Ovary (tissue), 7 donors: ENCODE measurements at regions not wholly inside any gene's neighbourhood (a gene's known extent, or its start where the extent isn't known, plus 50 kb on each side); places are given as distances from the start of the nearest gene placed in this dataset.

Source experiments
- DNase-seq, 5 donors: peaks; one replicate each; pipeline ENCODE4 v3.0.0-alpha.2; 2019 to 2020
- H3K27ac ChIP-seq, 2 donors: fragments of 200-600 bp; one replicate each; pipeline versions ENCODE4 v1.5.1 to v1.8.0; 2019 to 2022
- H3K27me3 ChIP-seq: fragments of 200-600 bp; one replicate; pipeline ENCODE4 v1.8.0; 2022
- H3K36me3 ChIP-seq: fragments of 200-600 bp; sonication (generic); one replicate; pipeline ENCODE4 v1.5.1; 2019
- H3K4me1 ChIP-seq: one replicate; pipeline ENCODE4 v1.8.1; 2013; ENCODE audit warnings: mild to moderate bottlenecking, moderate library complexity; ENCODE audit not compliant: insufficient read depth
- H3K4me3 ChIP-seq: fragments of 200-600 bp; sonication (generic); one replicate; pipeline ENCODE4 v1.5.1; 2017
- H3K9me3 ChIP-seq, 2 donors: fragments of 200-600 bp in 1 of 2; sonication (generic) in 1 of 2; one replicate each; pipeline versions ENCODE4 v1.5.1 to v1.8.1; 2013 to 2019; ENCODE audit warnings: mild to moderate bottlenecking in 1 of 2, moderate library complexity in 1 of 2
- EP300 ChIP-seq: sonication (generic); formaldehyde crosslinking; IDR thresholded peaks from one replicate; pipeline ENCODE4 v1.6.1; 2017; ENCODE audit warnings: antibody characterized with exemption
- POLR2A ChIP-seq: fragments of 450-650 bp; IDR thresholded peaks from one replicate; pipeline ENCODE4 v1.6.1; 2017; ENCODE audit warnings: antibody characterized with exemption, mild to moderate bottlenecking, moderate library complexity
- WGBS, 3 donors: extraction: QIAGEN DNeasy Blood & Tissue Kit in 1 of 3; methylation state at CpG; one replicate each; pipeline versions ENCODE4 v1.1.5 to v1.1.7; 2013 to 2017; 5-methylcytosine and 5-hydroxymethylcytosine counted together
- intact Hi-C, 4 donors: fragments of 100-400 bp; cut with DNase I; formaldehyde crosslinking; loops; one replicate each; pipeline versions ENCODE4 v1.11.0 to v1.15.1; 2022 to 2023
- TF ChIP-seq, protein P1 (sequence below), 3 donors: fragments of 450-650 bp in 2 of 3; fragments of 200-600 bp in 1 of 3; IDR thresholded peaks; one replicate each; pipeline versions ENCODE4 v1.5.1 to v1.8.0; 2016 to 2022; ENCODE audit warnings: antibody characterized with exemption in 3 of 3, mild to moderate bottlenecking in 1 of 3
- donor health status: DM: no; HTN: no; CAD: no; lungs with moderate emphysema.
- donor health status: DM: no; HTN: no; CAD: no.
- donor health status: Bipolar disorder and iron deficiency.
- donor health status: DM: no; HTN: no; CAD: no.
- donor health status: DM: yes; HTN: yes; CAD: no.

GRCh38 chr2:134193006-134193405, 60.9 kb upstream of the MGAT5 start:
- DNase-seq: no peak
- no peaks in the 10 kb centered on the region for H3K9me3 ChIP-seq
- H3K27ac ChIP-seq: no peak overlapping the region
- H3K4me3 ChIP-seq: no peak overlapping the region
- intact Hi-C loops: no loop called here
- no peak for TF ChIP-seq POLR2A
- TF ChIP-seq, protein P1, sequence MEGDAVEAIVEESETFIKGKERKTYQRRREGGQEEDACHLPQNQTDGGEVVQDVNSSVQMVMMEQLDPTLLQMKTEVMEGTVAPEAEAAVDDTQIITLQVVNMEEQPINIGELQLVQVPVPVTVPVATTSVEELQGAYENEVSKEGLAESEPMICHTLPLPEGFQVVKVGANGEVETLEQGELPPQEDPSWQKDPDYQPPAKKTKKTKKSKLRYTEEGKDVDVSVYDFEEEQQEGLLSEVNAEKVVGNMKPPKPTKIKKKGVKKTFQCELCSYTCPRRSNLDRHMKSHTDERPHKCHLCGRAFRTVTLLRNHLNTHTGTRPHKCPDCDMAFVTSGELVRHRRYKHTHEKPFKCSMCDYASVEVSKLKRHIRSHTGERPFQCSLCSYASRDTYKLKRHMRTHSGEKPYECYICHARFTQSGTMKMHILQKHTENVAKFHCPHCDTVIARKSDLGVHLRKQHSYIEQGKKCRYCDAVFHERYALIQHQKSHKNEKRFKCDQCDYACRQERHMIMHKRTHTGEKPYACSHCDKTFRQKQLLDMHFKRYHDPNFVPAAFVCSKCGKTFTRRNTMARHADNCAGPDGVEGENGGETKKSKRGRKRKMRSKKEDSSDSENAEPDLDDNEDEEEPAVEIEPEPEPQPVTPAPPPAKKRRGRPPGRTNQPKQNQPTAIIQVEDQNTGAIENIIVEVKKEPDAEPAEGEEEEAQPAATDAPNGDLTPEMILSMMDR (IDR thresholded peaks at IDR 0.05): no peak
- no peak for TF ChIP-seq EP300
- H3K27me3 ChIP-seq: no peaks in the 10 kb centered on the region
- H3K36me3 ChIP-seq: no peaks in the 10 kb centered on the region
- WGBS, 3 donors: 29 to 44% (median 42%) methylated on average over 1 of the region's 1 CpG
- peaks cover 11% of the 10 kb centered on the region for H3K4me1 ChIP-seq

GRCh38 chr2:134194519-134194918, 59.4 kb upstream of the MGAT5 start:
- Histone ChIP-seq H3K27ac (no peak overlapping the region), H3K4me1 (peaks cover 11% of the 10 kb centered on the region), H3K27me3 (no peaks in the 10 kb centered on the region), H3K36me3 (no peaks in the 10 kb centered on the region), H3K4me3 (no peak overlapping the region), H3K9me3 (no peaks in the 10 kb centered on the region)
- intact Hi-C loops: no loop called here
- TF ChIP-seq, protein P1 (IDR thresholded peaks at IDR 0.05): no peak
- TF ChIP-seq POLR2A (no peak), EP300 (no peak)
- DNase-seq: no peak
- 80 to 91% (median 90%) methylated on average over 5 of the region's 5 CpGs for WGBS, 3 donors

DNA sequence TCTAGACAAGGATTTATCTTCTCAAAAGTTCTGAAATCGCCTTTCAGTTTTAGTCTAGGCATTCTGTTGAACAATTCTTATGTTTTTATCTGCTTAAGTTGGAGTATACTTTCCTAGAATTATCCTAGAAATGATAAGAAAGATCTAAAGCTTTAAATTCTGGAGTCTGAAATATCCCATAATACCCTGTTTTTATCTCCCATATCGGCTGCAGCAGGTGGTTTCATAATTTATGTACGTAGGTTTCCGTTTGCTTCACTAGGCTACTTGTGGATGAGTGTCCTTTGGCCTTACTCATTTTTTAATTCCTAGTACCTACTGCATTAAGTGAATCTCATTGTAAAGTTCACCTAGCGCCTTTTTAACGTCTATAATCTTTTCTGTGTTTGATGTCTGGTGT, 58.5 kb upstream of the MGAT5 start:
- intact Hi-C loops: no loop called here
- no peak for DNase-seq
- 93 to 95% (median 93%) methylated on average over 6 of the region's 6 CpGs for WGBS, 3 donors
- no peaks in the 10 kb centered on the region for H3K27me3 ChIP-seq
- no peak overlapping the region for H3K4me3 ChIP-seq
- no peaks in the 10 kb centered on the region for H3K36me3 ChIP-seq
- H3K27ac ChIP-seq: no peak overlapping the region
- TF ChIP-seq EP300: no peak
- no peaks in the 10 kb centered on the region for H3K9me3 ChIP-seq
- peaks cover 10% of the 10 kb centered on the region for H3K4me1 ChIP-seq

DNA sequence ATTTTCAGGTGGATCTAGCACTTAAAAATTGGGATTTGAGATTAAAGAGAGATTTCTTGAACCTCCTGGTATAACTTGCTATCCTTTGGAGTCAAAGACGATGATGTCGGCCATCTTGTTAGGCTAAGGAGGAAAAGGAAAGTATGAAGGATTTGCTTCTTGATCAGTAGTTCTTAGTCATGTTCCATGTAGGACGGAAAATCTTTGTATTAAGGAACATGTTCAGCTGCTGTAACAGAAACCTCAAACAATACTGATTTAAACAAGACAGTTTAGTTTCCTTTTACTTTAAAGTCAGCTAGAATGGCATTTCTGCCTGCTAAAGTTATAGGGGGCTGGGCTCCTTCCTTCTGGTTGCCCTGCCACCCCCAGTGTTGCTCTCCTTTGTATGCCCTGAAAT, 56.4 kb upstream of the MGAT5 start:
- no peak for TF ChIP-seq POLR2A
- TF ChIP-seq EP300: no peak
- TF ChIP-seq, protein P1 (IDR thresholded peaks at IDR 0.05): no peak
- H3K27me3 ChIP-seq: no peaks in the 10 kb centered on the region
- DNase-seq: no peak
- no peak overlapping the region for H3K27ac ChIP-seq
- H3K36me3 ChIP-seq: no peaks in the 10 kb centered on the region
- H3K9me3 ChIP-seq: no peaks in the 10 kb centered on the region
- no peak overlapping the region for H3K4me3 ChIP-seq
- H3K4me1 ChIP-seq: peaks cover 11% of the 10 kb centered on the region
- intact Hi-C loops: no loop called here
- WGBS, 3 donors: 80 to 97% (median 94%) methylated on average over 3 of the region's 3 CpGs

GRCh38 chr2:134198006-134198634, 55.8 kb upstream of the MGAT5 start:
- H3K27ac ChIP-seq: no peak overlapping the region
- no peak for DNase-seq
- H3K36me3 ChIP-seq: no peaks in the 10 kb centered on the region
- intact Hi-C loops: no loop called here
- H3K9me3 ChIP-seq: no peaks in the 10 kb centered on the region
- 86 to 90% (median 88%) methylated on average over 1 of the region's 1 CpG for WGBS, 3 donors
- TF ChIP-seq EP300 (no peak), POLR2A (no peak)
- TF ChIP-seq, protein P1 (IDR thresholded peaks at IDR 0.05): no peak
- no peaks in the 10 kb centered on the region for H3K27me3 ChIP-seq
- H3K4me1 ChIP-seq: peaks cover 10% of the 10 kb centered on the region
- H3K4me3 ChIP-seq: no peak overlapping the region
